ENCODE measurements at regions not wholly inside any gene's neighbourhood (a gene's known extent, or its start where the extent isn't known, plus 50 kb on each side); places are given as distances from the start of the nearest gene placed in this dataset.

DNA sequence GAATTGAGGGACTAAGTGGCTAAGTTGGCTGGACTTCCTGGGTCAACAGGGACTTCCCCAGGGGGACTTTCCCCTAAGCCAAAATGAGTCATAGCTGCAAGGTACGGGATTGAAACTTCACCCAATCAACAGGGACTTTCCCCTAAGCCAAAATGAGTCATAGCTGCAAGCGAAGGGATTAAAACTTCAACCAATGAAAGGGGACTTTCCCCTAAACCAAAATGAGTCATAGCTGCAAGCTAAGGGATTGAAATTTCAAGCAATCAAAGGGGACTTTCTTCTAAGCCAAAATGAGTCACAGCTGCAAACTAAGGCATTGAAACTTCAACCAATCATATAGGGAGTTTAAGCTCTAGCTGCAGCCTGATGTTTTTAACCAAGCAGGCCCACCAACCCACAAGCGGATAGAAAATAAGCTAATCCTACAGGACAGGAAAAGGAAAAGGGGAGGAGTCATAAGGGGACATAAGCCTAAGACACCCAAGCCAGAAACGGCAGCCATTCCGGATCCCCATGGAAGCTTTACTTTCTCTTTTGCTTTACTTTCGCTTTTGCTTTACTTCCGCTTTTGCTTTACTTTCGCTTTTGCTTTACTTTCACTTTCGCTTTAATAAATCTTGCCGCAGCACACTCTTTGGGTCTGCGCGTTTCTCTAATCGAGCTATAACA is 1375.4 kb upstream of the CELF4 start:
- TF ChIP-seq, protein P1, sequence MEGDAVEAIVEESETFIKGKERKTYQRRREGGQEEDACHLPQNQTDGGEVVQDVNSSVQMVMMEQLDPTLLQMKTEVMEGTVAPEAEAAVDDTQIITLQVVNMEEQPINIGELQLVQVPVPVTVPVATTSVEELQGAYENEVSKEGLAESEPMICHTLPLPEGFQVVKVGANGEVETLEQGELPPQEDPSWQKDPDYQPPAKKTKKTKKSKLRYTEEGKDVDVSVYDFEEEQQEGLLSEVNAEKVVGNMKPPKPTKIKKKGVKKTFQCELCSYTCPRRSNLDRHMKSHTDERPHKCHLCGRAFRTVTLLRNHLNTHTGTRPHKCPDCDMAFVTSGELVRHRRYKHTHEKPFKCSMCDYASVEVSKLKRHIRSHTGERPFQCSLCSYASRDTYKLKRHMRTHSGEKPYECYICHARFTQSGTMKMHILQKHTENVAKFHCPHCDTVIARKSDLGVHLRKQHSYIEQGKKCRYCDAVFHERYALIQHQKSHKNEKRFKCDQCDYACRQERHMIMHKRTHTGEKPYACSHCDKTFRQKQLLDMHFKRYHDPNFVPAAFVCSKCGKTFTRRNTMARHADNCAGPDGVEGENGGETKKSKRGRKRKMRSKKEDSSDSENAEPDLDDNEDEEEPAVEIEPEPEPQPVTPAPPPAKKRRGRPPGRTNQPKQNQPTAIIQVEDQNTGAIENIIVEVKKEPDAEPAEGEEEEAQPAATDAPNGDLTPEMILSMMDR (IDR thresholded peaks at IDR 0.05) = no peak
- no peak for TF ChIP-seq POLR2A (IDR thresholded peaks at IDR 0.05)
